LNCaP clone FGC (cell line): ENCODE measurements at regions not wholly inside any gene's neighbourhood (a gene's known extent, or its start where the extent isn't known, plus 50 kb on each side); places are given as distances from the start of the nearest gene placed in this dataset.
"Not testable (repeated sequence)": the region's sequence is repeated elsewhere in the genome, so short reads cannot be mapped to it uniquely, and the experiment has no call there.

Experiments
- DNase-seq: peaks from one replicate; pipeline ENCODE4 v3.0.0-alpha.2; 2011; ENCODE audit warnings: low read depth
- H3K4me3 ChIP-seq: 2 replicates; pipeline ENCODE4 v1.5.1; 2011; ENCODE audit warnings: mild to moderate bottlenecking, low read depth, low read length, control low read depth
- TF ChIP-seq, protein P1 (sequence below): IDR thresholded peaks from 2 replicates; pipeline ENCODE4 v1.5.1; 2012; ENCODE audit warnings: mild to moderate bottlenecking; ENCODE audit not compliant: control insufficient read depth, insufficient read depth; ENCODE audit errors: extremely low read depth

DNA sequence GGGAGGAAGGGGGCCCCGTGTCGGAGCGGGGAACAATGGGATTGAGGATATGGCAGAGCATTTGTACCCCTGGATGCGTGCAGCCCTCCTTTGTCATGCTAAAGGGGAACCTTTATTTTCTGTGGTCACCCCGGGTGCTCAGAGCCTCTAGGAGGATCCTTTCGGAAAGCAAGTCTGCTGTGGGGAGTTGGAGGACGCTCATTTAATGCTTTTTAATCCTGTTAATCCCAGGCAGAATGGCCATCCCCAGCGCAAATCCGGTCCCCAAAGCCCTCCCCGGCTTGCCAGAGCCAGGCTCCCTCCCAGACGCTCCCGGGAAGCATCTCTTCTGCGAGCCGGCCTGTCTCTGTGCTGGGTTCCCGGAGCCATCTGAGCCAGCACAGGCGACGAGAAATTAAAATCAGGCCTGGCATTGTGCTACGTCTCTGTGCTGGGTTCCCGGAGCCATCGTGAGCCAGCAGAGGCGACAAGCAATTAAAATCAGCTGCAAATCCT lies 113.2 kb upstream of the PPP2R3B start:
- TF ChIP-seq, protein P1, sequence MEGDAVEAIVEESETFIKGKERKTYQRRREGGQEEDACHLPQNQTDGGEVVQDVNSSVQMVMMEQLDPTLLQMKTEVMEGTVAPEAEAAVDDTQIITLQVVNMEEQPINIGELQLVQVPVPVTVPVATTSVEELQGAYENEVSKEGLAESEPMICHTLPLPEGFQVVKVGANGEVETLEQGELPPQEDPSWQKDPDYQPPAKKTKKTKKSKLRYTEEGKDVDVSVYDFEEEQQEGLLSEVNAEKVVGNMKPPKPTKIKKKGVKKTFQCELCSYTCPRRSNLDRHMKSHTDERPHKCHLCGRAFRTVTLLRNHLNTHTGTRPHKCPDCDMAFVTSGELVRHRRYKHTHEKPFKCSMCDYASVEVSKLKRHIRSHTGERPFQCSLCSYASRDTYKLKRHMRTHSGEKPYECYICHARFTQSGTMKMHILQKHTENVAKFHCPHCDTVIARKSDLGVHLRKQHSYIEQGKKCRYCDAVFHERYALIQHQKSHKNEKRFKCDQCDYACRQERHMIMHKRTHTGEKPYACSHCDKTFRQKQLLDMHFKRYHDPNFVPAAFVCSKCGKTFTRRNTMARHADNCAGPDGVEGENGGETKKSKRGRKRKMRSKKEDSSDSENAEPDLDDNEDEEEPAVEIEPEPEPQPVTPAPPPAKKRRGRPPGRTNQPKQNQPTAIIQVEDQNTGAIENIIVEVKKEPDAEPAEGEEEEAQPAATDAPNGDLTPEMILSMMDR, result no peak
- no peak overlapping the region for H3K4me3 ChIP-seq

DNA sequence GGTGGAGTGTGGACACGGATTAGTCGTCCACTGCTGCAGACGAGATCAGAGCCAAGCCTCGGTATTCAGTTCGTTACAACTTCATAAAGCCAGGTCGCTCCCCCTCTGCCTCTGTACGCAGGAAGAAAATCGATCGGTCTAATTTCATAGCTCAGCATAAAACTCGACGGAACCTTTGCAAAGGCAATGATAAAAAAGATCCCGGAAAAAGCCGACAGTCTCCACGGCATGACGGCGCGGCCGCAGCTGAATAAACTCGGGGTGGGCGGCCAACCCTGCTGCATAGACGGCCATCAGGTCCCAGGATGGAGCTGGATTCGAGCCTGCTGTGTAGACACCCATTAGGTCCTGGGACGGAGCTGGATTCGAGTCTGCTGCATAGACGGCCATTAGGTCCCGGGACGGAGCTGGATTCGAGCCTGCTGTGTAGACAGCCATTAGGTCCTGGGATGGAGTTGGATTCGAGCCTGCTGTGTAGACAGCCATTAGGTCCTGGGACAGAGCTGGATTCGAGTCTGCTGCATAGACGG lies 113.8 kb upstream of the PPP2R3B start:
- TF ChIP-seq, protein P1, result no peak
- H3K4me3 ChIP-seq, result no peak overlapping the region
- no peak for DNase-seq

More for the DNA sequence above, 113.2 kb upstream of the PPP2R3B start:
- no peak for DNase-seq

DNA sequence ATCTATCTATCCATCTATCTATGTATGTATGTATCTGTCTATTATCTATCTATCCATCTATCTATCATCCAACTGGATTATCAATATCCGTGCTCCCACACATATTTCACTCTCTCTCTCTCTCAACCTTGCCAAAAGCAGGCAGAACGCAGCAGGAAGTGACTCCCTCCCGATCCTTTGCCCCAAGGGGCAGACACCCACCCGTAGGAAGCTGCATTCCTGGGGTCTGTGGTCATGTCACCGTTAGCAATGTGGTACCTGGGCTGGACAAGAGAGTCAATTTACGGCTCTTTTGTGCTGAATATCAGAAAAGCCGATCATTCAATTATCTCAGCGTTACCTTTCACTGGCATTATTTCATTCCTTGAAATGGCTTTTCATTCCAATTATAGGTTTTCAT lies 119.6 kb upstream of the PPP2R3B start:
- no peak for DNase-seq
- H3K4me3 ChIP-seq, result no peak overlapping the region
- TF ChIP-seq, protein P1, result no peak

DNA sequence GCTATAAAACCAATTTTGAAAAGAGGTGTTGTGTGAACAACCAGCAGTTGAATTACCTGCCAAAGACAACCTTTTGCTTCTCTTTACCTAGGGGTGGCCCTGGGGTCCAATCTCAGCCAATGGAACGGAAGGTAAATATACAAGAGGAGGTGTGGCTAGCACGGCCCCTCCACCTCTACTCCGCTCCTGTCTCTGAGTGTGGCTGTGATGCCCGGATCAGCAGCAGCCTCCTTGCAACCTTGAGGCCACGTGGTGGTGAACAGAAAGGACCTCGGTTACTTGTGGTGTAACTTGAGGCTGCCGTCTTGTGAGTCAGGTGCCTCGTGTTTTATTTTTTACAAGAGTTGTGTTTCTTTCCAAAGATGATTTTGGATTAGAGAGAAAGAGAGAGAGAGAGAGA lies 121.5 kb upstream of the PPP2R3B start:
- no peak overlapping the region for H3K4me3 ChIP-seq
- DNase-seq, result no peak
- TF ChIP-seq, protein P1, result no peak

DNA sequence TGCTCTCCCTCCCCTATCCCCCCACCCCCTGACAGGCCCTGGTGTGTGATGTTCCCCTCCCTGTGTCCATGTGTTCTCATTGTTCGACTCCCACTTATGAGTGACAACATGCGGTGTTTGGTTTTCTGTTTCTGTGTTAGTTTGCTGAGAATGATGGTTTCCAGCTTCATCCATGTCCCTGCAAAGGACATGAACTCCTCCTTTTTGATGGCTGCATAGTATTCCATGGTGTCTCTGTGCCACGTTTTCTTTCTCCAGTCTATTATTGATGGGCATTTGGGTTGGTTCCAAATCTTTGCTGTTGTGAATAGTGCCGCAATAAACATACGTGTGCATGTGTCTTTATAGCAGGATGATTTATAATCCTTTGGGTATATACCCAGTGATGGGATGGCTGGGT lies 121.8 kb upstream of the SHOX start:
- not testable (repeated sequence) for H3K4me3 ChIP-seq, DNase-seq

DNA sequence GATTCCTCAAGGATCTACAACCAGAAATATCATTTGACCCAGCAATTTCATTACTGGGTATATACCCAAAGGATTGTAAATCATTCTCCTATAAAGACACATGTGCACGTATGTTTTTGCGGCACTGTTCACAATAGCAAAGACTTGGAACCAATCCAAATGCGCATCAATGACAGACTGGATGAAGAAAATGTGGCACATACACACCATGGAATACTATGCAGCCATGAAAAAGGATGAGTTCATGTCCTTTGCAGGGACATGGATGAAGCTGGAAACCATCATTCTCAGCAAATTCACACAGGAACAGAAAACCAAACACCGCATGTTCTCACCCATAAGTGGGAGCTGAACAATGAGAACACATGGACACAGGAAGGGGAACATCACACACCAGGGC lies 119.5 kb upstream of the SHOX start:
- not testable (repeated sequence) for H3K4me3 ChIP-seq, DNase-seq

DNA sequence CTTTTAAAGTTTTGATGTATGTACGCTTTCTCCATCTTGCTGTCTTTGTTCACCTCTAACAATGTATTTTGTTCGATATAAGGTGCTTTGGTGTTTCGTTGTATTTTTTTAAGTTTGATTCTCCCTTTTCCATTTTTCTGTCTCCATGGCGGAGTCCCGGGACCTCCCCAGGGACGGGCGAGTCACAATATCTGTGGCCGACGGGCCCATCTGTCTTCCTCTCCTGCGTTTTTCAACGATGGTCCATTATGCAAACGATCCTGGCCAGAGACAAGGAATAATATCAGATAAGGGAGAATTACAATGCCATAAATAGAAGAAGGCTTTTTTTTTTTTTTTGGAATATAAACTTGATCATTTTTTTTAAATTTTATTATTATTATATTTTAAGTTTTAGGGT lies 112.3 kb upstream of the SHOX start:
- H3K4me3 ChIP-seq, result no peak overlapping the region
- no peak for DNase-seq
- TF ChIP-seq, protein P1, result no peak

DNA sequence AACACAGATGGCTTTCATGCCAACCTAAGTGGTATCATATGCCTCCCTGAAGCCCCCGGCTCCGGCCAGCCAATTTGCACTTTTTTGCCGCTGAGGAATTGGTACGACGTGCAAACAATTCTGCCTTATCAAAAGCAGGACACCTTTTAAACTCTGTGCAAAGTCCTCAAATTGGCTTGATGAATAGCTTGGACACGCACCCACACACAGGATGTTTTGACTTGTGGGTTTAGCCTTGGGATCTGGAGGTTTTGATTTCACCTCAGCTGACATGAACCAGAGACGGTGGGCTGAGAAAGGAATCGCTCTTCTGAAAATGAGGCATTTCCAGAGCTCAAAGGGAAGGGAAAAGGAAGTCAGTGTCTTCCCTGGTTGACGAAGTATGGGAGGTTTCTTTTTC lies 110.8 kb upstream of the SHOX start:
- DNase-seq, result no peak
- TF ChIP-seq, protein P1, result no peak

More for the DNA sequence above, 110.8 kb upstream of the SHOX start:
- H3K4me3 ChIP-seq, result no peak overlapping the region
